HT1080 (cell line): ENCODE measurements at regions not wholly inside any gene's neighbourhood (a gene's known extent, or its start where the extent isn't known, plus 50 kb on each side); places are given as distances from the start of the nearest gene placed in this dataset.

ENCODE experiments used
- DNase-seq: peaks from one replicate; pipeline ENCODE4 v3.0.0-alpha.2; 2015; ENCODE audit warnings: low read depth

- DNase-seq, result no peak
These were observed 1064.6 kb downstream of the BCL11B start for GRCh38 chr14:98207415-98207814.

- DNase-seq, result no peak
These were observed 1063.8 kb downstream of the BCL11B start for GRCh38 chr14:98208211-98208611.

GRCh38 chr14:98208943-98209342 is 1063.1 kb downstream of the BCL11B start:
- no peak for DNase-seq

- peak; percentile 17 for DNase-seq
These were observed 1061.8 kb downstream of the BCL11B start for GRCh38 chr14:98210045-98210672.

- no peak for DNase-seq
These were observed 1054.5 kb downstream of the BCL11B start for GRCh38 chr14:98217530-98217929.

DNA sequence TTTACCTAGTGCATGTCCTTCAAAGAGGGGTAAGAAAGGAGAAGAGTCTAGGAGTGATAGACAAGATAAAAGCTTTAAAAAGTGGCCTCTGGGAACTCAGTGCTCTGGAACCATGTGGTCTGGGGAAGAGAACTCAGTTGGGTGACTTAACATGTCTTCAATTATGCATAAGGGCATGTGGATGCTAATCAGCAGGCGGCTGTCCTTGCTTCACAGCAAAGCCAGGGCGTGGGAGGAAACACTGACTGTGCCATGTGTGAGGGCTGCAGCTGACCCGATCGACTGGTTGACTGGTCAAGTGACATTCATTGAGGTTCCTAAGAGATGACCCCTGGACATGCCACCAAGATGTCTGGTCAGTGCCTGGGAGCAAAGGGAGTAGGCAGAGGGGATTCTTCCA is 1053.8 kb downstream of the BCL11B start:
- DNase-seq, result no peak

DNA sequence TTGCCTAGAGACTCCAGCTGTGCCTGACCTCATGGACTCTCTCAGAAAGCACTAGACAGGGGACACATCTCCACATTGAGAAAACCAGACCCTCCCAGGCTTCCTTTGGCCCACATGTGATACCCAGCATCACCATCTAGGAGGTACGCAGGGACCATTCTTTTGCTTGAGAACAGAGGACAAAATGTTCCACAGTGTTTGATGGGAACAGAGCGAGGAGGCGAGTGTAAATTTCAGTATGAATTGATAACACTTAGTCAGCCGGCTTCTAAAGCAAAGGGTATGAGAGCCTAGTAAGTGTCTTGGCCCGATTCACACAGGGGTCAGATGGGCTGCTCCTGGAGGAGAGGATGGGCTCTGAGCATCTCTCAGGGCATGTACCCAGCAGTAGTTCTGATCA is 1052.4 kb downstream of the BCL11B start:
- DNase-seq, result no peak

DNA sequence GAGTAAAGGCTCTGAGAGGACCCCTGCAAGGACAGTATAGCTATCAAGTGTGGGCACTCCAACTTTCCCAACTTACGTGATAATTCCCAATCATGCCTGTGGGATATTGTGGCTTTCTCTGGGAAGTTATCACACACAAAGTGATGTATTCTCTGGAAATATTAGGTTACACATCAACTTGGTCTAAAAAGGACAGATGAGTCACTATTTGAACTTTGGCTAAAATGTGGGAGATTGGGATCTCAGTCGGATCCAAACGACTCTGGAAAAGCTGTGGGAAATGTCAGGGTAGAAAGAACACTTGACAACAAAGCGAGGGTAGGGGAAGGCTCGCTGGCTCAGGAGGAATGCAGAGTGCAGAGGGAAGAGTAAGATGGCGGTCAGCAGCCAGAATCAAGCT is 1048.9 kb downstream of the BCL11B start:
- peak; percentile 52 for DNase-seq

DNA sequence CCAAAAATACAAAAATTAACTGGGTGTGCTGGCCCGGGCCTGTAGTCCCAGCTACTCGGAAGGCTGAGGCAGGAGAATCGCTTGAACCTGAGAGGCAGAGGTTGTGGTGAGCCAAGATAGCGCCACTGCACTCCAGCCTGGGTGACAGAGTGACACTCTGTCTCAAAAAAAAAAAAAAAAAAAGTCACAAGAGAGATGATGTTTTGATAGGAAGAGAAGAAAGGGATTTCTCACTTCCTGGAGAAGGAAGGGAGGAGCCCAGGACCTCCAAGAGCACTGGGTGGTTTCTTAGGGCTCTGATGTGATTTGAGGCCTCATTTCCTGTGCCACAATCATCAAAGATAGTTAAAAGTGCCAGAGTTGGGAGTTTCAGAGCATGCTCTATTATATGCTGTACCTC is 1048.3 kb downstream of the BCL11B start:
- DNase-seq, result peak; percentile 52

DNA sequence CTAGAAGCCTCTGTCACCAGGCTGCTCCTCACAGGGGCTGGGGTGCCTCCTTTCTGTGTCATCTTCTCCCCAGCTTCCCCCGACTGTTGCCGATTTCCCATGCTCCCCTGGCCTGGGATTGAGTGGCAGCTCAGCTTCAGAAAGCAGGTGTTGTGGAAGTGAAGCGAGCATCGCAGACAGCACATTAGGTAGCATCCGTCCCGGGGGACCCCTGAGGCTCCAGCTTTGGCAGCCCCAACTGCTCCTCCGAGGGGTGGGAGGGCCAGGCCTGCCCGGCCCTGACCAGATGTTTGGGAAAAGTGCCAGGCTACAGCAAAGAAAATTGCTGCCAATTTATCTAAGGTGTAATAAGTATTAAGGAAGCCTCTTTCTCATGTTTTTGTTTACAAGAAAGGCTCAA is 1045.6 kb downstream of the BCL11B start:
- DNase-seq, result no peak

GRCh38 chr14:98227000-98227726 is 1044.8 kb downstream of the BCL11B start:
- no peak for DNase-seq

DNA sequence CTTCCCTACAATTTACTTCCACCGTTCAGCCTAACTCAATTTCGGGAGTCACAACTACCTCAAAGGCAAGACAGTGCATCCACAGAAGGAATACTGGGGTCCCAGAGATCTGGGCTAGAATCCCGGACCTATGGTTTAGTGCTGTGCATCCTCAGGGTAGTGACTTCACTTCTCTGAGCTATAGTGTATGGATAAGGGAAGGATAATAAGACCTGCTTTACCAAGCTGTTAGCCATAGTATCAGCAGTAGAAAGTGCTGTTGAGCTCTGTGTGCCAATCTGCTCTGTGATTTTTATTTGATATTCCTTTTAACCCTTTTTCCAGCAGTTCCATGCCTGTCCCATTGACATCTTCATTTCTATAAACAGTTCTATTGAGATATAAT is 1044.3 kb downstream of the BCL11B start:
- DNase-seq, result no peak

- DNase-seq, result no peak
These were observed 1042.2 kb downstream of the BCL11B start for GRCh38 chr14:98229656-98230366.

GRCh38 chr14:98230411-98230810 is 1041.6 kb downstream of the BCL11B start:
- DNase-seq, result no peak

DNA sequence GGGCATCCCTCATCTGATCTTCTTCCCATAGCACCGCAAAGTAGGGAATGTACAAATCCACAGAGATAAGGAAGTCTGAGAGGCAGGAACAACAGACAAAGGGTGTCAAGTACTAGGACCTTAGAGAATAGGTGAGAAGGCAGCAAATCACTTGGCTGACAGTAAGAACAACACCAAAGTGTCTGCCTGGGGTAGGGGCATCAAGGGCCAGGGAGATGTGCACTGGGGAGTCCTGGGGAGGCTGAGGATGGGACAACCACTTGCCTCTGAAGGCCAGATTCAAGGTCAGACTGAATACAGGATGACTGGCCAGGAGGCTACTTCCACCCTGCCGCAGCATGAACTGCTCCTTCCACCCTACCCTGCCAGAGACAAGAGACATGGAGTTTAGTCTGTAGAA is 1040.8 kb downstream of the BCL11B start:
- DNase-seq, result no peak

GRCh38 chr14:98233656-98234055 is 1038.3 kb downstream of the BCL11B start:
- DNase-seq, result no peak

GRCh38 chr14:98234208-98234607 is 1037.8 kb downstream of the BCL11B start:
- peak; percentile 70 for DNase-seq

- DNase-seq, result no peak
These were observed 1035.7 kb downstream of the BCL11B start for GRCh38 chr14:98236314-98236713.

- no peak for DNase-seq
These were observed 1034.1 kb downstream of the BCL11B start for GRCh38 chr14:98237939-98238338.

DNA sequence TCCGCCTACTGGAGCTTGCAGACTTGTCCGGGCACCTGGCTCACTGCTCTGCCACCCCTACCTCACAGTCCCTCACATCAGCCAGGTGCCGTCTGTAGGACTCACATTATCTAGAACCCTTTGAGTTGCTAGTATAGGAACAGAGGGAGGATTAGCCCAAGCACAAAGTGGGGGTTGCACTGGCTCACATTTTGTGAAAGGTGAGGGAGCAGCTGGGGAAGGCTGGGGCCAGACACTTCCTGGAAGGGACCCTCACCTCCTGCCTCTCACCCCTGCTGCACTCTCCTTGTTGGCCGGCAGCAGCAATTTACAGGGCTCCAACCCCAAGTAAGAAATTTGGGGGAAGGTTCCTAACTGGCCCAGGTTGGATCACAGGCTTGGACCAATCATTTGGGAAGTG is 1031.6 kb downstream of the BCL11B start:
- DNase-seq, result no peak

DNA sequence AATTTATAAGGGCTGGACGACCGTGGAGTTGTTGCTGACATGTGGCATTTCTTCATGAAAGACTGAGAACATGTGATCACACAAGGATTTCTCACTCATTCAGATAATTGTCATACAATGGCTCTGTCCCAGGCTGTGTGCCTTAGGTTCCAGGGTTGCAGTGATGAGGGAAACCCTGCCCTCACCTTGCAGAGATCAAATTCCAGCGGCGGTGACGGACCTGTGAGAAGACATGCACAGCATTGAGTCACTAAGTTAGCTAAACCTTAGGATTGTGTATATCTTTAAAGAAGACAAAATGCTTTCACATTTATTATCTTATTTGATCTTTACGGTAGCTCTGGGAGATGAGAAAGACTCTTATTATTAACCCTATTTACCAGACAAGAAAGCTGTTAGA is 1029.1 kb downstream of the BCL11B start:
- no peak for DNase-seq

- DNase-seq, result no peak
These were observed 1028.7 kb downstream of the BCL11B start for GRCh38 chr14:98243332-98243731.
